ELF-1 (cell line): ENCODE measurements at regions not wholly inside any gene's neighbourhood (a gene's known extent, or its start where the extent isn't known, plus 50 kb on each side); places are given as distances from the start of the nearest gene placed in this dataset.

ENCODE experiments used
- DNase-seq: peaks from one replicate; pipeline ENCODE4 v3.0.0-alpha.2; 2016; ENCODE audit warnings: low read depth, low spot score

- no peak for DNase-seq
These were observed 221.0 kb downstream of the ASCL1 start for GRCh38 chr12:103178366-103179080.

GRCh38 chr12:103181366-103182152 is 224.1 kb downstream of the ASCL1 start:
- no peak for DNase-seq

GRCh38 chr12:103182299-103182698 is 224.8 kb downstream of the ASCL1 start:
- no peak for DNase-seq

- DNase-seq = no peak
These were observed 239.0 kb downstream of the ASCL1 start for GRCh38 chr12:103196467-103196866.

GRCh38 chr12:103197725-103198388 is 240.4 kb downstream of the ASCL1 start:
- no peak for DNase-seq

- DNase-seq = no peak
These were observed 241.0 kb downstream of the ASCL1 start for GRCh38 chr12:103198499-103198898.

GRCh38 chr12:103205906-103206305 is 248.4 kb downstream of the ASCL1 start:
- DNase-seq = no peak

- DNase-seq = no peak
These were observed 250.5 kb downstream of the ASCL1 start for GRCh38 chr12:103207936-103208335.

GRCh38 chr12:103241184-103241583 is 254.6 kb downstream of the C12orf42 start:
- no peak for DNase-seq

- no peak for DNase-seq
These were observed 251.2 kb downstream of the C12orf42 start for GRCh38 chr12:103244596-103244995.

GRCh38 chr12:103247531-103247930 is 248.2 kb downstream of the C12orf42 start:
- DNase-seq = no peak

GRCh38 chr12:103249607-103250006 is 246.2 kb downstream of the C12orf42 start:
- no peak for DNase-seq

- no peak for DNase-seq
These were observed 245.3 kb downstream of the C12orf42 start for GRCh38 chr12:103250487-103250886.
